HepG2 (cell line): ENCODE measurements at regions not wholly inside any gene's neighbourhood (a gene's known extent, or its start where the extent isn't known, plus 50 kb on each side); places are given as distances from the start of the nearest gene placed in this dataset.
A peak's percentile ranks its signal among the peaks of the same experiment; 100 is the strongest.

Source experiments
- HMGA1 ChIP-seq: sonication (generic); formaldehyde crosslinking; conservative IDR thresholded peaks from 2 replicates; pipeline ENCODE4 v1.4.0; 2020; ENCODE audit warnings: missing genetic modification reagents
- HNRNPUL1 ChIP-seq: fragments of 200-400 bp; formaldehyde crosslinking; IDR thresholded peaks from 2 replicates; pipeline ENCODE4 v1.6.1; 2017; ENCODE audit warnings: low read depth, mild to moderate bottlenecking, low read length, moderate library complexity
- KDM4B ChIP-seq: sonication (generic); formaldehyde crosslinking; IDR thresholded peaks from 2 replicates; pipeline ENCODE4 v1.4.0; 2020; ENCODE audit warnings: missing genetic modification reagents
- NFE2 ChIP-seq: sonication (generic); formaldehyde crosslinking; IDR thresholded peaks from 2 replicates; pipeline ENCODE4 v1.4.0; 2020; ENCODE audit warnings: missing genetic modification reagents
- PAXIP1 ChIP-seq: sonication (generic); formaldehyde crosslinking; conservative IDR thresholded peaks from 2 replicates; pipeline ENCODE4 v1.4.0; 2020; ENCODE audit warnings: mild to moderate bottlenecking, missing genetic modification reagents, moderate library complexity
- POGZ ChIP-seq: sonication (generic); formaldehyde crosslinking; IDR thresholded peaks from 2 replicates; pipeline ENCODE4 v1.4.0; 2020; ENCODE audit warnings: mild to moderate bottlenecking, missing genetic modification reagents
- POLR2A ChIP-seq, 2 experiments: IDR thresholded peaks; 2 replicates each; pipeline ENCODE4 v1.6.1; 2011; ENCODE audit warnings: low read depth in 2 of 2, low read length in 2 of 2, mild to moderate bottlenecking in 1 of 2, moderate library complexity in 1 of 2; ENCODE audit not compliant: insufficient read depth in 1 of 2
- POLR2AphosphoS5 ChIP-seq: IDR thresholded peaks from 2 replicates; pipeline ENCODE4 v1.6.1; 2012; ENCODE audit warnings: low read depth, low read length
- TAF1 ChIP-seq: sonication (generic); formaldehyde crosslinking; IDR thresholded peaks from 2 replicates; pipeline ENCODE4 v1.4.0; 2020; ENCODE audit warnings: missing genetic modification reagents
- TBL1XR1 ChIP-seq: fragments of 150-350 bp; IDR thresholded peaks from 2 replicates; pipeline ENCODE4 v1.6.1; 2014; ENCODE audit warnings: borderline replicate concordance, low read length; ENCODE audit not compliant: partially characterized antibody
- TF ChIP-seq, protein P1 (sequence below): sonication (generic); formaldehyde crosslinking; IDR thresholded peaks from 2 replicates; pipeline ENCODE4 v1.5.0; 2020; ENCODE audit warnings: mild to moderate bottlenecking, missing genetic modification reagents, moderate library complexity

DNA sequence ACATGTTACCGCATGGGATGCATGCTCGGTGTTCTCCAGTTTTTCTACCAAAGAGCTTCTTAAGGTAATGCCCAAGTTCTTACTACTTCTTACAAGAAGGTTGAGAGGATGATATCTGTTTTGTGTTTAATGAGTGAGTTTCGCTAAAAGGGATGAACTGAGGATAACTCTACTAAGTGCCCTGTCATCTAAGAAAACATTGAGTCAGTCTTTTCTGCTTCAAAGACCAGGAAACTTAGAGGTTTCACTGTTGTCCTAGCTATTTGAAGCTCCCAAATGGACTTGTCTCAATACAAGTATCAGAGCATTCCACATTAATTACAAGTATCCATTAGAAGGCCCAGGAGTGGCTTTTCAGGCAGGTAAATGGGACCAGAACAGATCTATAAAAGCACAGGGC lies 296.2 kb downstream of the KBTBD8 start:
- TF ChIP-seq HMGA1 (CRISPR knock-in tag) (no peak), POLR2AphosphoS5 (no peak), POGZ (CRISPR knock-in tag) (no peak), POLR2A (IDR thresholded peaks at IDR 0.05; ENCODE audit: insufficient read depth in 1 of 2, low read depth in 2 of 2, low read length in 2 of 2) (no peak), PAXIP1 (CRISPR knock-in tag) (no peak), NFE2 (CRISPR knock-in tag) (peak; percentile 53; the same call in 1 of the 2 replicates), HNRNPUL1 (no peak), TBL1XR1 (no peak), KDM4B (CRISPR knock-in tag) (no peak), TAF1 (CRISPR knock-in tag) (no peak)
- TF ChIP-seq, protein P1, sequence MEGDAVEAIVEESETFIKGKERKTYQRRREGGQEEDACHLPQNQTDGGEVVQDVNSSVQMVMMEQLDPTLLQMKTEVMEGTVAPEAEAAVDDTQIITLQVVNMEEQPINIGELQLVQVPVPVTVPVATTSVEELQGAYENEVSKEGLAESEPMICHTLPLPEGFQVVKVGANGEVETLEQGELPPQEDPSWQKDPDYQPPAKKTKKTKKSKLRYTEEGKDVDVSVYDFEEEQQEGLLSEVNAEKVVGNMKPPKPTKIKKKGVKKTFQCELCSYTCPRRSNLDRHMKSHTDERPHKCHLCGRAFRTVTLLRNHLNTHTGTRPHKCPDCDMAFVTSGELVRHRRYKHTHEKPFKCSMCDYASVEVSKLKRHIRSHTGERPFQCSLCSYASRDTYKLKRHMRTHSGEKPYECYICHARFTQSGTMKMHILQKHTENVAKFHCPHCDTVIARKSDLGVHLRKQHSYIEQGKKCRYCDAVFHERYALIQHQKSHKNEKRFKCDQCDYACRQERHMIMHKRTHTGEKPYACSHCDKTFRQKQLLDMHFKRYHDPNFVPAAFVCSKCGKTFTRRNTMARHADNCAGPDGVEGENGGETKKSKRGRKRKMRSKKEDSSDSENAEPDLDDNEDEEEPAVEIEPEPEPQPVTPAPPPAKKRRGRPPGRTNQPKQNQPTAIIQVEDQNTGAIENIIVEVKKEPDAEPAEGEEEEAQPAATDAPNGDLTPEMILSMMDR (CRISPR knock-in tag), result no peak
